Stimulated activated CD8-positive, alpha-beta memory T cell treated with anti-CD3 and anti-CD28 coated beads, Interleukin-7, amount 100 ng/mL, for 4 hours (primary cell): ENCODE measurements at regions not wholly inside any gene's neighbourhood (a gene's known extent, or its start where the extent isn't known, plus 50 kb on each side); places are given as distances from the start of the nearest gene placed in this dataset.
"Not testable (repeated sequence)": the region's sequence is repeated elsewhere in the genome, so short reads cannot be mapped to it uniquely, and the experiment has no call there.

Source experiments
- DNase-seq, 2 donors: peaks; one replicate each; pipeline ENCODE4 v3.0.0-alpha.2; 2020; ENCODE audit warnings: low read depth in 2 of 2

- no peak for DNase-seq
These were observed 1514.8 kb upstream of the TENM4 start for GRCh38 chr11:80955588-80955987.

- no peak for DNase-seq
These were observed 1508.0 kb upstream of the TENM4 start for GRCh38 chr11:80948781-80949180.

GRCh38 chr11:80944758-80945157 is 1503.9 kb upstream of the TENM4 start:
- DNase-seq, result no peak

- no peak for DNase-seq
These were observed 1502.4 kb upstream of the TENM4 start for GRCh38 chr11:80943226-80943625.

GRCh38 chr11:80937842-80938241 is 1497.0 kb upstream of the TENM4 start:
- DNase-seq, result no peak

- no peak for DNase-seq
These were observed 1489.2 kb upstream of the TENM4 start for GRCh38 chr11:80930038-80930437.

GRCh38 chr11:80929031-80929805 is 1488.4 kb upstream of the TENM4 start:
- no peak for DNase-seq

GRCh38 chr11:80925321-80925720 is 1484.5 kb upstream of the TENM4 start:
- DNase-seq, result no peak

- not testable (repeated sequence) for DNase-seq
These were observed 1480.5 kb upstream of the TENM4 start for GRCh38 chr11:80921310-80921709.

GRCh38 chr11:80916173-80916798 is 1475.5 kb upstream of the TENM4 start:
- DNase-seq, result no peak

- DNase-seq, result no peak
These were observed 1473.5 kb upstream of the TENM4 start for GRCh38 chr11:80914311-80914710.

GRCh38 chr11:80911666-80912065 is 1470.8 kb upstream of the TENM4 start:
- no peak for DNase-seq

GRCh38 chr11:80900265-80900664 is 1459.4 kb upstream of the TENM4 start:
- DNase-seq, result no peak

- no peak for DNase-seq
These were observed 1458.6 kb upstream of the TENM4 start for GRCh38 chr11:80899381-80899780.

- no peak for DNase-seq
These were observed 1458.1 kb upstream of the TENM4 start for GRCh38 chr11:80898910-80899309.

GRCh38 chr11:80886684-80887083 is 1445.9 kb upstream of the TENM4 start:
- DNase-seq, result no peak

GRCh38 chr11:80873310-80873999 is 1432.6 kb upstream of the TENM4 start:
- DNase-seq, result no peak

- no peak for DNase-seq
These were observed 1431.4 kb upstream of the TENM4 start for GRCh38 chr11:80872116-80872728.

GRCh38 chr11:80868831-80869230 is 1428.0 kb upstream of the TENM4 start:
- no peak for DNase-seq

- no peak for DNase-seq
These were observed 1421.2 kb upstream of the TENM4 start for GRCh38 chr11:80862011-80862410.

GRCh38 chr11:80861193-80861592 is 1420.4 kb upstream of the TENM4 start:
- no peak for DNase-seq

GRCh38 chr11:80860632-80861031 is 1419.8 kb upstream of the TENM4 start:
- DNase-seq, result no peak
